RWPE1 (cell line): ENCODE measurements at regions not wholly inside any gene's neighbourhood (a gene's known extent, or its start where the extent isn't known, plus 50 kb on each side); places are given as distances from the start of the nearest gene placed in this dataset.

ENCODE experiments used
- CTCF ChIA-PET: fragments of 350-600 bp; sonication (Branson Sonifier 250); formaldehyde crosslinking; extraction: SDS; loops from one replicate; lab custom pipeline; 2021; lab: Yijun Ruan, JAX
- POLR2A ChIA-PET: fragments of 400-600 bp; formaldehyde crosslinking; extraction: SDS; loops from one replicate; lab custom pipeline; 2020; ENCODE audit warnings: antibody characterized with exemption; ENCODE audit not compliant: low non-redundant PET; lab: Yijun Ruan, JAX
- DNase-seq: peaks from one replicate; pipeline ENCODE4 v3.0.0; 2012; ENCODE audit warnings: low spot score
- H3K27ac ChIP-seq: fragments of 450-650 bp; 2 replicates; pipeline ENCODE4 v1.5.1; 2017
- CTCF ChIP-seq: fragments of 450-650 bp; conservative IDR thresholded peaks from 2 replicates; pipeline ENCODE4 v1.5.1; 2017; ENCODE audit warnings: low read depth, mild to moderate bottlenecking

GRCh38 chr6:47897247-47897646 is 115.4 kb downstream of the OPN5 start:
- CTCF ChIA-PET = no interaction called here
- no peak for TF ChIP-seq CTCF
- no peak overlapping the region for H3K27ac ChIP-seq
- DNase-seq = no peak
- POLR2A ChIA-PET = no interaction called here

GRCh38 chr6:47890326-47890875 is 108.6 kb downstream of the OPN5 start:
- no peak for DNase-seq
- no peak for TF ChIP-seq CTCF
- no peak overlapping the region for H3K27ac ChIP-seq
- ChIA-PET CTCF (no interaction called here), POLR2A (no interaction called here)

GRCh38 chr6:47879015-47879414 is 97.2 kb downstream of the OPN5 start:
- no peak for TF ChIP-seq CTCF
- no peak for DNase-seq
- POLR2A ChIA-PET = no interaction called here
- CTCF ChIA-PET = interaction anchor here (0.7 kb wide), 1 partner anchor 14 kb away, joined by 3 read pairs; no protein-coding TSS in a partner anchor
- no peak overlapping the region for H3K27ac ChIP-seq
